Activated naive CD4-positive, alpha-beta T cell treated with anti-CD3 and anti-CD28 coated beads for 36 hours (primary cell): ENCODE measurements at regions not wholly inside any gene's neighbourhood (a gene's known extent, or its start where the extent isn't known, plus 50 kb on each side); places are given as distances from the start of the nearest gene placed in this dataset.

Source experiments
- CTCF ChIA-PET: fragments of 350-600 bp; sonication (Branson Sonifier 250); formaldehyde crosslinking; loops from one replicate; lab custom pipeline; 2021; ENCODE audit warnings: antibody characterized with exemption; lab: Charles Lee
- DNase-seq: peaks from one replicate; pipeline ENCODE4 v3.0.0-alpha.2; 2020
- H3K27ac Mint-ChIP-seq: one replicate; pipeline ENCODE4 v1.8.0; 2021; ENCODE audit warnings: mild to moderate bottlenecking, mixed read lengths
- H3K27me3 Mint-ChIP-seq: one replicate; pipeline ENCODE4 v1.8.0; 2021; ENCODE audit warnings: low read depth, mixed read lengths
- H3K36me3 Mint-ChIP-seq: one replicate; pipeline ENCODE4 v1.8.0; 2021; ENCODE audit warnings: low read depth, mixed read lengths
- H3K4me1 Mint-ChIP-seq: one replicate; pipeline ENCODE4 v1.8.0; 2021; ENCODE audit warnings: low read depth, mixed read lengths
- H3K4me3 Mint-ChIP-seq: one replicate; pipeline ENCODE4 v1.8.0; 2021; ENCODE audit warnings: mild to moderate bottlenecking, moderate library complexity, mixed read lengths
- H3K9me3 Mint-ChIP-seq: one replicate; pipeline ENCODE4 v1.8.0; 2021; ENCODE audit warnings: mixed read lengths
- intact Hi-C: fragments of 100-400 bp; cut with micrococcal nuclease; formaldehyde crosslinking; loops from one replicate; pipeline ENCODE4 v1.15.1; 2023

GRCh38 chr3:42023380-42023779 lies 61.5 kb upstream of the ULK4 start:
- H3K27ac Mint-ChIP-seq: no peak overlapping the region
- H3K36me3 Mint-ChIP-seq: no peaks in the 10 kb centered on the region
- H3K4me1 Mint-ChIP-seq: peaks cover 68% of the 10 kb centered on the region
- H3K27me3 Mint-ChIP-seq: no peaks in the 10 kb centered on the region
- intact Hi-C loops: no loop called here
- CTCF ChIA-PET: no interaction called here
- no peaks in the 10 kb centered on the region for H3K9me3 Mint-ChIP-seq
- H3K4me3 Mint-ChIP-seq: no peak overlapping the region
- DNase-seq: no peak

GRCh38 chr3:42022355-42022754 lies 60.5 kb upstream of the ULK4 start:
- H3K36me3 Mint-ChIP-seq: no peaks in the 10 kb centered on the region
- CTCF ChIA-PET: no interaction called here
- no peaks in the 10 kb centered on the region for H3K27me3 Mint-ChIP-seq
- H3K9me3 Mint-ChIP-seq: no peaks in the 10 kb centered on the region
- intact Hi-C loops: no loop called here
- H3K4me1 Mint-ChIP-seq: peaks cover 72% of the 10 kb centered on the region
- no peak overlapping the region for H3K27ac Mint-ChIP-seq
- no peak for DNase-seq
- no peak overlapping the region for H3K4me3 Mint-ChIP-seq

- CTCF ChIA-PET: interaction anchor here (0.6 to 1.4 kb wide), 2 partner anchors 10 to 70 kb away, joined by 4 read pairs; partner anchors contain the start of gene TRAK1
- Mint-ChIP-seq H3K27me3 (no peaks in the 10 kb centered on the region), H3K27ac (peak overlapping the region; percentile 37), H3K4me3 (no peak overlapping the region), H3K36me3 (no peaks in the 10 kb centered on the region), H3K9me3 (no peaks in the 10 kb centered on the region), H3K4me1 (peaks cover 81% of the 10 kb centered on the region)
- intact Hi-C loops: loop anchor here (2.0 kb wide), 1 partner anchor 60 kb away; no protein-coding TSS in a partner anchor
- DNase-seq: peak; percentile 13
Measured at GRCh38 chr3:42020684-42021307, 58.9 kb upstream of the ULK4 start.

- DNase-seq: no peak
- intact Hi-C loops: loop anchor here (2.0 to 10.0 kb wide), 7 partner anchors 42 to 1495 kb away; partner anchors contain the start of gene ZNF621
- CTCF ChIA-PET: interaction anchor here (1.1 to 1.2 kb wide), 2 partner anchors 35 to 75 kb away, joined by 3 to 4 read pairs; no protein-coding TSS in a partner anchor
- no peaks in the 10 kb centered on the region for H3K27me3 Mint-ChIP-seq
- H3K4me3 Mint-ChIP-seq: no peak overlapping the region
- H3K36me3 Mint-ChIP-seq: peaks cover 1% of the 10 kb centered on the region
- peaks cover 81% of the 10 kb centered on the region for H3K4me1 Mint-ChIP-seq
- no peak overlapping the region for H3K27ac Mint-ChIP-seq
- no peaks in the 10 kb centered on the region for H3K9me3 Mint-ChIP-seq
Measured at GRCh38 chr3:42019953-42020260, 58.0 kb upstream of the ULK4 start.

GRCh38 chr3:42019144-42019952 lies 57.4 kb upstream of the ULK4 start:
- Mint-ChIP-seq H3K27me3 (no peaks in the 10 kb centered on the region), H3K4me3 (no peak overlapping the region), H3K9me3 (no peaks in the 10 kb centered on the region), H3K27ac (no peak overlapping the region), H3K4me1 (peaks cover 80% of the 10 kb centered on the region), H3K36me3 (peaks cover 2% of the 10 kb centered on the region)
- intact Hi-C loops: loop anchor here (5.0 to 10.0 kb wide), 6 partner anchors 43 to 1495 kb away; partner anchors contain the start of gene ZNF621
- no peak for DNase-seq
- CTCF ChIA-PET: interaction anchor here (1.1 to 1.2 kb wide), 2 partner anchors 35 to 75 kb away, joined by 3 to 4 read pairs; no protein-coding TSS in a partner anchor

- DNase-seq: peak; percentile 36
- CTCF ChIA-PET: interaction anchor here (0.6 to 3.6 kb wide), 3 partner anchors 15 to 87 kb away, joined by 3 to 25 read pairs (median 5); no protein-coding TSS in a partner anchor
- intact Hi-C loops: loop anchor here (5.0 to 10.0 kb wide), 6 partner anchors 47 to 1490 kb away; partner anchors contain the start of gene ZNF621
- Mint-ChIP-seq H3K9me3 (no peaks in the 10 kb centered on the region), H3K27me3 (no peaks in the 10 kb centered on the region), H3K27ac (peak overlapping the region; percentile 56), H3K4me1 (peaks cover 63% of the 10 kb centered on the region), H3K36me3 (peaks cover 4% of the 10 kb centered on the region), H3K4me3 (peak overlapping the region; percentile 83)
Measured at GRCh38 chr3:42014921-42015533, 53.1 kb upstream of the ULK4 start.

- CTCF ChIA-PET: interaction anchor here (0.6 to 3.6 kb wide), 4 partner anchors 12 to 100 kb away, joined by 3 to 25 read pairs (median 4); no protein-coding TSS in a partner anchor
- Mint-ChIP-seq H3K27me3 (no peaks in the 10 kb centered on the region), H3K9me3 (no peaks in the 10 kb centered on the region), H3K4me3 (peak overlapping the region; percentile 83), H3K4me1 (peaks cover 57% of the 10 kb centered on the region), H3K36me3 (peaks cover 4% of the 10 kb centered on the region), H3K27ac (peak overlapping the region; percentile 32)
- DNase-seq: peak; percentile 22
- intact Hi-C loops: loop anchor here (10.0 kb wide), 5 partner anchors 180 to 1490 kb away; partner anchors contain the start of gene ZNF621
Measured at GRCh38 chr3:42014458-42014920, 52.6 kb upstream of the ULK4 start.

- Mint-ChIP-seq H3K4me1 (peaks cover 52% of the 10 kb centered on the region), H3K9me3 (no peaks in the 10 kb centered on the region), H3K27ac (peak overlapping the region; percentile 32), H3K4me3 (peak overlapping the region; percentile 83), H3K27me3 (no peaks in the 10 kb centered on the region), H3K36me3 (peaks cover 4% of the 10 kb centered on the region)
- CTCF ChIA-PET: interaction anchor here (0.6 to 3.6 kb wide), 4 partner anchors 13 to 101 kb away, joined by 3 to 25 read pairs (median 4); no protein-coding TSS in a partner anchor
- peak; percentile 52 for DNase-seq
- intact Hi-C loops: loop anchor here (1.0 to 10.0 kb wide), 10 partner anchors 52 to 1489 kb away; partner anchors contain the start of genes NKTR, ULK4 and ZNF621
Measured at GRCh38 chr3:42013691-42014457, 52.0 kb upstream of the ULK4 start.

- no peaks in the 10 kb centered on the region for H3K9me3 Mint-ChIP-seq
- peaks cover 47% of the 10 kb centered on the region for H3K4me1 Mint-ChIP-seq
- intact Hi-C loops: loop anchor here (1.0 to 10.0 kb wide), 11 partner anchors 51 to 1488 kb away; partner anchors contain the start of genes NKTR, ULK4 and ZNF621
- no peaks in the 10 kb centered on the region for H3K27me3 Mint-ChIP-seq
- peak; percentile 77 for DNase-seq
- peaks cover 4% of the 10 kb centered on the region for H3K36me3 Mint-ChIP-seq
- peak overlapping the region; percentile 86 for H3K4me3 Mint-ChIP-seq
- peak overlapping the region; percentile 87 for H3K27ac Mint-ChIP-seq
- CTCF ChIA-PET: interaction anchor here (0.6 to 1.2 kb wide), 2 partner anchors 59 to 86 kb away, joined by 3 to 5 read pairs; no protein-coding TSS in a partner anchor
Measured at GRCh38 chr3:42012935-42013690, 51.2 kb upstream of the ULK4 start.

GRCh38 chr3:42012383-42012934 lies 50.6 kb upstream of the ULK4 start:
- H3K4me1 Mint-ChIP-seq: peaks cover 43% of the 10 kb centered on the region
- peak overlapping the region; percentile 87 for H3K27ac Mint-ChIP-seq
- no peaks in the 10 kb centered on the region for H3K27me3 Mint-ChIP-seq
- DNase-seq: peak; percentile 11
- CTCF ChIA-PET: interaction anchor here (0.6 to 1.2 kb wide), 3 partner anchors 60 to 107 kb away, joined by 3 to 5 read pairs (median 4); no protein-coding TSS in a partner anchor
- H3K36me3 Mint-ChIP-seq: peaks cover 4% of the 10 kb centered on the region
- intact Hi-C loops: loop anchor here (1.0 to 10.0 kb wide), 7 partner anchors 81 to 1488 kb away; partner anchors contain the start of gene ZNF621
- H3K9me3 Mint-ChIP-seq: no peaks in the 10 kb centered on the region
- H3K4me3 Mint-ChIP-seq: peak overlapping the region; percentile 86
